Motor neuron (in vitro differentiated cells): ENCODE measurements at regions not wholly inside any gene's neighbourhood (a gene's known extent, or its start where the extent isn't known, plus 50 kb on each side); places are given as distances from the start of the nearest gene placed in this dataset.

ENCODE experiments used
- ATAC-seq, 8 experiments: fragments of 200-7000 bp; cut with Tn5 transposase; replicated peaks in 6 of 8; 2 replicates each; pipeline ENCODE4 v1.8.0; 2021; ENCODE audit warnings: mild to moderate bottlenecking in 8 of 8, moderate library complexity in 8 of 8
- H3K27ac ChIP-seq, 2 donors: fragments of 250-450 bp; sonication (Bioruptor Pico); 2 replicates each; pipeline ENCODE4 v1.9.0; 2021; ENCODE audit warnings: antibody characterized with exemption in 2 of 2, mild to moderate bottlenecking in 2 of 2, moderate library complexity in 1 of 2
- H3K4me1 ChIP-seq, 2 donors: fragments of 250-450 bp; sonication (Bioruptor Pico); replicated peaks in 1 of 2; 2 replicates each; pipeline ENCODE4 v1.6.1; 2021; ENCODE audit warnings: antibody characterized with exemption in 2 of 2, mild to moderate bottlenecking in 2 of 2, moderate library complexity in 1 of 2
- H3K4me3 ChIP-seq, 5 donors: fragments of 250-450 bp; sonication (Bioruptor Pico); 2 replicates each; pipeline ENCODE4 v1.9.0; 2021; ENCODE audit warnings: antibody characterized with exemption in 5 of 5, mild to moderate bottlenecking in 5 of 5, moderate library complexity in 4 of 5
- WGBS, 10 experiments: fragments of 450-650 bp; shearing (Covaris generic); methylation state at CpG; one replicate each; pipeline ENCODE4 v1.0.0; 2022; 5-methylcytosine and 5-hydroxymethylcytosine counted together
- in situ Hi-C, 9 experiments: fragments of 400-800 bp; cut with MboI; loops; one replicate each; pipeline ENCODE4 v1.15.0; 2021; ENCODE audit warnings: low sequenced_read_pairs in 9 of 9, low pct_unique_long_range_greater_than_20kb in 2 of 9; ENCODE audit not compliant: unreplicated experiment in 9 of 9

GRCh38 chr13:74892096-74892495, 589.9 kb downstream of the TBC1D4 start:
- ATAC-seq: no peak
- Histone ChIP-seq H3K4me1 (no peaks in the 10 kb centered on the region), H3K4me3 (no peak overlapping the region), H3K27ac (no peak overlapping the region)
- in situ Hi-C loops: no loop called here
- 64 to 94% (median 82%) methylated on average over 1 to 3 of the region's 3 CpGs; no CpG with 5 or more reads in 2 of the 10 experiments for WGBS, 10 experiments

- 36 to 91% (median 69%) methylated on average over 3 to 5 of the region's 5 CpGs; no CpG with 5 or more reads in 1 of the 10 experiments for WGBS, 10 experiments
- Histone ChIP-seq H3K4me3 (no peak overlapping the region), H3K27ac (no peak overlapping the region), H3K4me1 (peaks cover 0 to under 1% of the 10 kb centered on the region in 2 donors)
- ATAC-seq: no peak
- in situ Hi-C loops: no loop called here
Measured at GRCh38 chr13:74891610-74892009, 590.4 kb downstream of the TBC1D4 start.

GRCh38 chr13:74889321-74889720, 592.6 kb downstream of the TBC1D4 start:
- Histone ChIP-seq H3K4me1 (peaks cover 0 to 4% of the 10 kb centered on the region in 2 donors), H3K27ac (no peak overlapping the region), H3K4me3 (no peak overlapping the region)
- ATAC-seq: peak in 2 of 8 experiments; percentile 36
- in situ Hi-C loops: no loop called here

- ATAC-seq: peak in 1 of 8 experiments; percentile 66
- peaks cover 0 to 4% of the 10 kb centered on the region in 2 donors for H3K4me1 ChIP-seq
- no peak overlapping the region for H3K27ac ChIP-seq
- H3K4me3 ChIP-seq: no peak overlapping the region
- WGBS, 10 experiments: 0 to 93% (median 76%) methylated on average over 1 to 3 of the region's 3 CpGs; no CpG with 5 or more reads in 4 of the 10 experiments
- in situ Hi-C loops: no loop called here
Measured at GRCh38 chr13:74886502-74886901, 595.5 kb downstream of the TBC1D4 start.

- no peak overlapping the region for H3K4me3 ChIP-seq
- WGBS, 10 experiments: 48 to 100% (median 80%) methylated on average over 1 to 3 of the region's 3 CpGs
- in situ Hi-C loops: no loop called here
- H3K4me1 ChIP-seq: peaks cover 0 to 4% of the 10 kb centered on the region in 2 donors
- ATAC-seq: no peak
- H3K27ac ChIP-seq: no peak overlapping the region
Measured at GRCh38 chr13:74883834-74884233, 598.1 kb downstream of the TBC1D4 start.

GRCh38 chr13:74871369-74872070, 610.4 kb downstream of the TBC1D4 start:
- H3K4me1 ChIP-seq: peaks cover 0 to 12% of the 10 kb centered on the region in 2 donors
- in situ Hi-C loops: no loop called here
- H3K4me3 ChIP-seq: no peak overlapping the region
- peak in 4 of 8 experiments; percentile 47 to 83 (median 62) for ATAC-seq
- H3K27ac ChIP-seq: no peak overlapping the region

- H3K27ac ChIP-seq: no peak overlapping the region
- no peak for ATAC-seq
- 76 to 100% (median 89%) methylated on average over 1 to 2 of the region's 2 CpGs; no CpG with 5 or more reads in 3 of the 10 experiments for WGBS, 10 experiments
- in situ Hi-C loops: no loop called here
- H3K4me1 ChIP-seq: peaks cover 0 to 12% of the 10 kb centered on the region in 2 donors
- no peak overlapping the region for H3K4me3 ChIP-seq
Measured at GRCh38 chr13:74870865-74871264, 611.1 kb downstream of the TBC1D4 start.

- 45 to 100% (median 76%) methylated on average over 1 to 2 of the region's 2 CpGs for WGBS, 10 experiments
Measured at GRCh38 chr13:74869846-74870245, 612.1 kb downstream of the TBC1D4 start.

GRCh38 chr13:74868049-74868448, 613.9 kb downstream of the TBC1D4 start:
- peak in 3 of 8 experiments; percentile 45 to 87 (median 85) for ATAC-seq
- Histone ChIP-seq H3K4me3 (no peak overlapping the region), H3K4me1 (peaks cover 0 to 12% of the 10 kb centered on the region in 2 donors), H3K27ac (no peak overlapping the region)
- in situ Hi-C loops: no loop called here

More at GRCh38 chr13:74869846-74870245, 612.1 kb downstream of the TBC1D4 start:
- H3K4me3 ChIP-seq: no peak overlapping the region
- ATAC-seq: peak in 2 of 8 experiments; percentile 25 to 40
- H3K27ac ChIP-seq: no peak overlapping the region
- in situ Hi-C loops: no loop called here
- H3K4me1 ChIP-seq: peaks cover 0 to 12% of the 10 kb centered on the region in 2 donors

- peak in 2 of 8 experiments; percentile 51 to 57 for ATAC-seq
- Histone ChIP-seq H3K4me3 (no peak overlapping the region), H3K4me1 (peaks cover 0 to 12% of the 10 kb centered on the region in 2 donors), H3K27ac (no peak overlapping the region)
- in situ Hi-C loops: no loop called here
Measured at GRCh38 chr13:74867460-74867859, 614.5 kb downstream of the TBC1D4 start.

- 0 to 80% (median 44%) methylated on average over 1 of the region's 1 CpG; no CpG with 5 or more reads in 1 of the 10 experiments for WGBS, 10 experiments
- in situ Hi-C loops: no loop called here
Measured at GRCh38 chr13:74866101-74866500, 615.9 kb downstream of the TBC1D4 start.

GRCh38 chr13:74865656-74866055, 616.3 kb downstream of the TBC1D4 start:
- Histone ChIP-seq H3K4me3 (no peak overlapping the region), H3K27ac (no peak overlapping the region), H3K4me1 (no peaks in the 10 kb centered on the region)
- ATAC-seq: no peak
- in situ Hi-C loops: no loop called here

More at GRCh38 chr13:74866101-74866500, 615.9 kb downstream of the TBC1D4 start:
- no peak overlapping the region for H3K4me3 ChIP-seq
- no peak for ATAC-seq
- no peak overlapping the region for H3K27ac ChIP-seq
- peaks cover 0 to 2% of the 10 kb centered on the region in 2 donors for H3K4me1 ChIP-seq

- 89 to 100% (median 100%) methylated on average over 1 of the region's 1 CpG; no CpG with 5 or more reads in 3 of the 10 experiments for WGBS, 10 experiments
- peak in 5 of 8 experiments; percentile 22 to 92 (median 76) for ATAC-seq
- H3K4me3 ChIP-seq: no peak overlapping the region
- H3K4me1 ChIP-seq: peaks cover 0 to 2% of the 10 kb centered on the region in 2 donors
- in situ Hi-C loops: no loop called here
- no peak overlapping the region for H3K27ac ChIP-seq
Measured at GRCh38 chr13:74860789-74861188, 621.2 kb downstream of the TBC1D4 start.

GRCh38 chr13:74850893-74851292, 631.1 kb downstream of the TBC1D4 start:
- Histone ChIP-seq H3K27ac (no peak overlapping the region), H3K4me1 (no peaks in the 10 kb centered on the region), H3K4me3 (no peak overlapping the region)
- 4 to 91% (median 50%) methylated on average over 1 to 2 of the region's 2 CpGs for WGBS, 10 experiments
- in situ Hi-C loops: no loop called here
- no peak for ATAC-seq
